COLO668 (cell line): ENCODE measurements at regions not wholly inside any gene's neighbourhood (a gene's known extent, or its start where the extent isn't known, plus 50 kb on each side); places are given as distances from the start of the nearest gene placed in this dataset.

Source experiments
- DNase-seq: peaks from one replicate; lab custom pipeline; 2025; ENCODE audit not compliant: unreplicated experiment; lab: John Stamatoyannopoulos, UW

DNA sequence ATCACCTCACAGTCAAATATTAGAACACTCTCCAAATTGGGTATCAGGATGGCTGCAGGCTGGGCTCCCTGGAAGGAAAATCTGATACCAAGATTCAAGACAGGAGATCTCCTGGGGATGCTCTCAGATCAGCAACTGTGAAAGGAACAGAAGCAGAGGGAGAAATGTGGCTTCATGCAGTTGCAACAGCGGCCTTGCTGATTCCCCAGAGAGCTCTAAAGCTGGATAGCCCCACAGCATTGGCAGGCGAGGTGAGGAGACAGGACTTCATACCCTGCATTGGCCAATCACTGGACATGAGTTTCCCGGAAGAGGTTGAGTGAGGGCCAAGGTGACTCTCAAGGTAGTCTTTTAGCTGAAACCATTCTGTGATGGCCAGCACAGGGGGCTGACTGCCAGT is 190.6 kb downstream of the PTPN20 start:
- no peak for DNase-seq

DNA sequence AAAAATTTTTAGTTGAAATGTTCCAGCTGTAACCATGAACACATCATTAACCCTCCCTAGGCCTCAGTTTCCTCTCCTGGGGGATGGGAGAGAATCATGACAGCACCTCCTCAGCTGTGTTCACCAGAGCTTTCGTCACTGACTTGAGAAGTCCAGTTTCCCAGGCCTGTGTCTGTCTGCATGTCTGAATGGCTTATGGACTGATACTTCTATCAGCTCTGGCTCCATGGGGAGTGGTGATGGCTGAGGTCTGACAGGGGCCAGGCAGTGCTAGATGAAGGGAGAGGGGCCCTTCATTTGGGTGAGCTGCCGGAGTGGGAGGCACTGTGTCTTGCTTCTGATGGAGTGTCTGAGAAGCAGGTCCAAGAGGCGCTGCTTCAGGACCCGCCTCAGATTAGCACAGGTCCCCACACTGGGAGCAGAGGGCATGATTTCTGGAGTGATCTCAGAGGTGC is 192.9 kb downstream of the PTPN20 start:
- no peak for DNase-seq

DNA sequence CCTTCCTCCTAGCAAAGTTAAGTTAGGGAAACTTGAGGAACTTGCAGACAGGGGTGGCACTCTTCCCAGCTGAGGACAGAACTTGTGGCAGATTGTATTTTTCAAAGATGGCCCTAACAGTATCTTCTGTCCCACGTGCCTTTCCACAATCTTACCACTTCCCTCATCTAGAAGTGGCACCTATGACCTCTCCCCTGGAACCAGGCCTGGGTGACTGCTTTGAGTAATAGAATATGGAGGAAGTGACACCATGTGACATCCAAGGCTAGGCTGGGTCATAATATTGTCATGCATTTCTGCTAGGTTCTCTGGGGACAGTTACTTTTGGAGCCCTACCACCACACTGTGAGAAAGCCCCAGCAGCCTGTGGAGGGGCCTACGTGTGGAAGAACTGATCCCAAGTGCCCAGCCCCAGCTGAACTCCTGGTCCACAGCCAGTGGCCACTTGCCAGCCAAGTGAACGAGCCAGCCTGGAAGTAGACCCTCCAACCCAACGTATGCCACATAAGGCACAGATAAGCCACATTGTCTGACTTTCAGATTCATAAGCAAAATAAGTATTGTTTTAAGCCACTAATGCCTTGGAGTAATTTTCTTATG is 193.7 kb downstream of the PTPN20 start:
- DNase-seq = no peak

DNA sequence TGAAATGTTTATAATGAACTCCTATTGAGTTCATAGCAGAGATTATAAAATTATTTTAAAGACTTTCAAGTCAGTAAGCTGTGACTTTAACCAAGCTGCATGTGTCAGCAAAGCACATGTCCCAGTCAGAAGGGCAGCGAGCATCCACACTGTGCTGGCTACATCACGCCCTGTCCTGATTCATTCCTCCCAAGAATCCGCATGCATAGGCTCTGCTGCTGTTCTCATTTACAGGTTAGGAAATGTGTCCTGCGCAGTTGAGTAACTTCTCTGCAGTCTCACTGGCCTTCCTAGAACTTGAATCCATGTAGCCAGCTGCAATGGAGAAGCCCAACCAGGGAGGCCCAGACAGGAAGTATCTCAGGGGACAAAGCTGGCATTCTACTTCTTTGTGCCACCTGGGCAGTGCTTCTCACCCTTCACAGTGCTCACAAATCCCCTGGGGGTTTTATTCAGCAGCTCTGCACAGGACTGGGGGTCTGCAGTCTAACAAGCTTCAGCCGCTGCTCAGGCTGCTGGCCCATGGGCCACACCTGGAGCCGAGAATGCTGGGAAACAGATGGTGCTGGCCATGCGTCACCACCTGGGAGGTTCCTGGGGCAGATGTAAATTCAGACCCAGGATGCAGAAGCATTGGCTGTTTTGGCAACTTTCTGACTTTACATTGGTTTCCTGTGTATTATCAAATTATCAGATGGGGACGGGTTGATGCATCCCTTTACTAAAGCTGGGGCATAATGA is 192.8 kb upstream of the GDF10 start:
- DNase-seq = no peak

DNA sequence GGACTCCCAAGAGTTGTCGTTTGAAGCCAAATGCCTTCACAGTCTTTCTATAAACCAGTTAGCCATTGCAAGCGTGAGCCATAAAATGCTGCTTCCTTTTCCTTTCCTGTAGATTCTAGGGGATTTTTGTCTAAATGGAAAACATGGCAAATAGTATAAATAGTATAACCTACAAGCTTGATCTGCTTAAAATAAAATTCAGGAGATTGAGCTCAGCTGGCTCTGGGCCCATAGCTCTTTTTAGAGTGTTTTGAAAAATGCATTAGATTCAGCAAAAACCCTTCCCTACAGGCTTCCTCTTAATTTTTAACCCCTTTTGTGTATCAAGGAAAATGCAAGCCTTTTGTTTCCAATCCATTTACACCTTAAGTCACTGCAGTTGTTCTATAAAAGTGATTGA is 190.1 kb upstream of the GDF10 start:
- DNase-seq = no peak

DNA sequence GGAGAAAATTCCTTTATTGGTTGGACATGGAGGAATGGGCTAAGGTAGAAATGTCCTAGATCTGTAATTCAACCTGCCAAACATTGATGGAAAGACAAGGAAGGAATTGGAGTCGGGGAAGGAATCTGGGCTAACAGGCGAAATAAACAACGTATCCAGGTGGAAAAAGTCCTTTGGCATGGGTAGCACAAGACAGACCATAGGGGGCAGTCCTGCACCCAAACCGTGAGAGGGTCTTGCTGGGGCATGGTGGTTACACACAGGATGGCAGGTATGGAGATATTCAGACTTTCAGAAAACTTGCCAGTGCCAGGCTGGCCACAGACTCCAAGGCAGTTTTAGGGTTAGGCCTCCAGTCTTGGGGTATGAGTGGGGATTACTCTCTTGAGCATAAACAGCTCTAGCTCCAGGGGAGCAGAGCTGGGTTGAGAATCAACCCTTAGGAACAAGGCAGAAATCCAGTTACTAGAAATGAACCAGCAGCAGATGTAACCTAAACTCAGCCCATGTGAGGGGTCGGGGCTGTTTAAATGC is 188.6 kb upstream of the GDF10 start:
- DNase-seq = no peak

DNA sequence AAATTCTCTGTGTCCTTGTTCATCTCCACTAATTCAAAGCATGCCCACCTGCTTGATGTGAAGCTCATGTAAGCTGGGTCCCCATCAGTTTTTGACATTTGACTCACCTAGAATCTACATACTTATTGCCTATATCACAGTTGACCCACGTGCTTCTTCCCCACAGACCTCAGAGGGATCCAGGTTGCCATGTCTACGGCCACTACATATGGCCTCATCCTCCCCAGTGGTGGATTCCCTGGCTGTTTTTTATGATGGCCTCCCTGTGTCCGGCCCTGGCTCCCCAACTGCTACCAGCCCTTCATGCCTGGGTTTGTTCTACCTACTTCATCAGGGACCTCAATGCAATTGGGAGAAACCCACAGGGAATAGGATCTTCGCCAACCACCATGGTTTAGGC is 187.4 kb upstream of the GDF10 start:
- no peak for DNase-seq

DNA sequence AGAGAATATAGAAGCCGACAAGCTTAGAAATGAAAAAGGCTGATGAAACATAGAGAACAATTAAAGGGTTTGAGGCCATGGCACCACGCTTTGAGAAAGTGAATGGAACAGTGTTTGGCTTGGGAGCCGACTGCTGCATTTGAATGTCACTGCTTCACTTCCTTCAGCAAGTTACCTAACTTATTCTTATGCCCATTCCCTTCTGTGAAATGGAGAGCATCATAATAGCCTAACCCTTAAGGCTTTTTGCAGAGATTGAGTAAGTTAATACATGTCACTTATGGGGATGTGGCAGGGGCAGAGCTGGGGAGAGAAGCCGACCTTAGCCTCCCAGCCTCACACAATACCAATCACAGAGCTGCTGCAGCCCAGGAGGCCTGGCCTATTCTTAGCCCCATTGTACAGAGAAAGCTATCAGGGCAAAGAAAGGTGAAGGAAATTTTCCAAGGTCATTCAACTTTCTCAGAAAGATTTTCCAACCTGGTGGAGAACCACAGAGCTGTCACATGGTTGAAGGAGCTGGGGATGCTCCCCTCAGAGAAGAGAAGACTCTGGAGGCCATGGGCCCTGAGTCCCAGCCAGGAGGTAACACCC is 186.0 kb upstream of the GDF10 start:
- DNase-seq = no peak

DNA sequence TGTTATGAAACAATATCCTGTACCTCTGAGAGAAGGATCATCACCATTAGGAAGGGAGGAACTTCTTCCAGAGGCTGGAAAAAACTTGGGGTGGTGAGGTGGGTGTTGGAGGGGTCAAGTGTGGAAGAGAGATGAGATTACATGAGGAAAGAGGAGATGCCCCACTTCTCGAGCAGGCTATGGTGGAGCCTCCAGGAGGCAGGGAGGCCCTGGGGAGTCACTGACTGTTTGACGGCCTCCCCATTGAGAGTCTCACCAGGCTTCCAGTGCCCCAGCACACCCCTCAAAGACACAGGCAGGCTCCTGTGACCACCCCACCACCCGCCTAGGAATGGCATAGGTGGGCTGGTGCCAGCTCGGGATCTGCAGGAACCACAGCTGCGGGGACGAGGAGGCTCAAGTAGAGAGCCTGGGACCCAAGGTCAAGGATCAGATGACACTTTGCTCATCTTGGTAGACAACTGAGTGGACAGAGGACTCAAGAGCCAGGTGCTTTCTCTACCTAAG is 185.3 kb upstream of the GDF10 start:
- DNase-seq = no peak

DNA sequence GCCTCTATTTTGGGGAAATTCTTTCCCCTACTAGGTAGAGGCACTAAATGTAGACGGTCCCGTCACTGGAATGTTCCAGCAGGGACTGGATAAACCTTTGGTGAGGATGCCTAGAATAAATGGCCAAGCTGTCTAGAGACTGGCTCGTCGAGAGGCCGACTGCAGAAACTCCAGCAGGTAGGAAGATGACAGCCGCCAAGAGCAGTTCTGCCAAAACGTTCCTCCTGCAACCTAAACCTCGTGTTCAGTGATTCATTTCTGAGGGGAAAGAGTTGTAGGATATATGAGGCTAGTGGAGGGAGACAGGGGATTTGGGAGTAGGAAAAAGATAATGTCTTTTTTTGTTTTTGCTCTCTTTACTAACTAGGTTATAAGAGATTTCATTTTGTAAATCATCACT is 184.7 kb upstream of the GDF10 start:
- DNase-seq = no peak

DNA sequence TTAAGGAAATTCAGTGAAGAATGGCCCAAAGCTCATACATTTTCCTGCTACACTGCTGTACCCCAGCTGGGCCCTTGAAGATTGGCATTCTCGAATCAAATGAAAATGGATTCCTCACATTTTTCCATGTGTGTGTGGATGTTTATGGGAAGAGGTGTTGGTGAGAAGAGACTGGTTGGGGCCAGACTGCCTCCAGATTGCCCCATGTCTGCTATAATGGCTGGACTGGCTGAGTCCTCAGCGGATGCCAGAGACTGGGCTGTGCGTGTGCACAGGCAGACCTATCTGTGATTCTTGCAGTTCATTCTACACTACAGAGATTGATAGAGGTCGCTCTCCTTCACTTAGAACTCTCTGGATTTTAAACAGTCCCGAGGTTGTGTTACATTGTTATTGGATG is 183.6 kb upstream of the GDF10 start:
- DNase-seq = no peak

DNA sequence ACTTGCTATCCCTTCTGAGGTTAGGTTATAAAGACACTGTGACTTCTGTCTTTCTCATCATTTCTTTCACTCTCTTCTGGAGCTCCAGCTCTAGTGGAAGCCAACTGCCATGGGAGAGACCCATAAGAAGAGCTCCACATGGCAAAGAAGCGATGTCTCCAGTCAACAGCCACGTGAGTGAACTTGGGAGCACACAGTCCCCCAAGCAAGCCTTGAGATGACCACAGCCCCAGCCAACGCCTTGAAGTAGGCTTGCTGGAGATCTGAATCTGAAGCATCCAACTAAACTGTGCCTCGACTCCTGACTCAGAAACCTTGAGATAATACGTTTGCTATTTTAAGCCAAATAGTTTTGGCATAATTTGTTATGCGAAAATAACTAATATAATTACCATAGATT is 181.7 kb upstream of the GDF10 start:
- no peak for DNase-seq

DNA sequence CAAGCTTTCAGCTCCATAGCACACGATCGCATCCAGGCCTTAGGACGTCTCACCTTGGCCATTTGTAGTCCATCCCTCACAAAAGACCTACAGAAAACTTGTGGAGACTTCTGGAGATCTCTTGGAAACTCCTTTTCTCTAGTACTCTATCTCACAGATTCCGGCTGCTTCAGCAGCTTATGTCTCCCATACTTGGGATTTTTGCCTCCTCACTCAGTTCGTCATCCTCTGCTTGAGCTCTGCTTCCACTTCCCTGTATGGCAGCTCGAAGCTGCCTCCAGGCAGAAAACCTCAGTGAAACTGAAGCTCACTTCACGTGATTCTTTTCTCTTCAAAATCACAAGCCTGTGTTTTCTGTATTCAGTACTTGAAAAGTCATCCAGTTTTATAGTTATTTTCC is 178.7 kb upstream of the GDF10 start:
- no peak for DNase-seq

DNA sequence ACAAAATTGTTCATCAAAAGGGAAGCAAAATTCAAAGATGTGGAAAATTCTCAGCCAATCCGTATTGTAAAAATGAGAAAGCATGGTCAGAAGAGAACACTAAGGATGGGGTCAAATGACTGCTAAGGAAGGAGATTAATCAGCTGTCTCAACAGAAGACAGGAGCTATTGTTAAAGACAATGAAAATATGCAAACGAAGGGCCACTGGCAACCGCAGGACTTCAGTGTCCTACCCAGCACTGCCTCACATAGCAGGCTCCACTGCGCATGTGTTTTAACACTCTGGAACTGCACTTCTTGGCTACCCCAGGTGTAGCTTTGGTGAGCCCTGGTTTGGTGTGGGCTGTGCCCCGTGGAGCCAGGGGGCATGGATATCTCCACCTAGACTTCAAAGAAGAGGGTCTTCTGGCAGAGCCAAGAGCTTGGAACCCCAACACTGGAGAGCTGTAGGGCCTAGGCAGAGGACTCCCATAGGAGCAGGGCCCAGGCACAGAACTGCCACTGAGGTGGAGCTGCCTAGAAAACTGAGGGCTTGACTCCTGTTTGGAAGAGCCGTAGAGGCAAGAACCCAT is 176.2 kb upstream of the GDF10 start:
- no peak for DNase-seq

DNA sequence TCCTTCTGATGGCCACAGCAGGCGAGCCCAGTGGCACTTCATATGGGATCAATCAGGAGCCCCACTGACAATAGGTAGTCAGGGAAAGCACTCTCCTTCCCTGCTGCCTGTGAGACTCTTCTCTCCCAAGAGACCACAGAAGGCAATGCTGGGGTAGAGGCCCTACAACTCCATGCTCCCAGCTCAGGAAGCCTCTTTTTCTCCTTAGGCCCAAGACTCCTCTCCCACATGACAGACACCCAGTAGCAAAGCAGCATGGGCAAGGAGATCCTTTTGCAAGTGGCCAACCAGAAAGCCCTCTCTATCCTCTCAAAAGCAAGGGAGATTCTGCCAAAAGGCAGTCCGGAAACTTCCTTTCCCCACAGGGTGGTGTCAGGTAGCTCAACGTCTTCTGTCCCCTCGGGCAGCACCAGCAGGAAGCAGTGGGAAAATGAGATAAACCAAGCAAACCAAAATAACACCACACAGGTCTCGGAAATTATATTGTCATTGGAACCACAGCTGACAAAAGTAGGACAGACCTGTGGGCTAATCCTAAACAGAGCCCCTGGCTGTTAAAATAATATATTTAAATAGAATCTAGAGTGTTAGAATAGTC is 172.7 kb upstream of the GDF10 start:
- no peak for DNase-seq

DNA sequence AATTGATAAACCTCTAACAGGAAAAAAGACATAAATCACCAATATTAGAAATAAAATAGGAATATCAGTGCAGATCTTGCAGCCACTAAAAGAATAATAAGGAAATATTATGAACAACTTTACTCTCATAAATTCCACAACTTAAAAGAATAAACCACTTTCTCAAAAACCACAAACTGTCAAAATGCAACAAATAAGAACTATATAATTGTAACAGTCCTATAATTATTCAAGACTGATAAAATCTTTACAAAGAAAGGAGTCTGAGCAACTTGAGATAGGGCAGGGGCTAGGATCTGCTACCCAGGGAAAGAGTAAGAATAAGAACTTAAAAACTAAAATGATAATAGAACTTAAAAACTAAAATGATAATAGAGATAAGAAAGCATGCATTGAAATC is 169.5 kb upstream of the GDF10 start:
- DNase-seq = no peak

DNA sequence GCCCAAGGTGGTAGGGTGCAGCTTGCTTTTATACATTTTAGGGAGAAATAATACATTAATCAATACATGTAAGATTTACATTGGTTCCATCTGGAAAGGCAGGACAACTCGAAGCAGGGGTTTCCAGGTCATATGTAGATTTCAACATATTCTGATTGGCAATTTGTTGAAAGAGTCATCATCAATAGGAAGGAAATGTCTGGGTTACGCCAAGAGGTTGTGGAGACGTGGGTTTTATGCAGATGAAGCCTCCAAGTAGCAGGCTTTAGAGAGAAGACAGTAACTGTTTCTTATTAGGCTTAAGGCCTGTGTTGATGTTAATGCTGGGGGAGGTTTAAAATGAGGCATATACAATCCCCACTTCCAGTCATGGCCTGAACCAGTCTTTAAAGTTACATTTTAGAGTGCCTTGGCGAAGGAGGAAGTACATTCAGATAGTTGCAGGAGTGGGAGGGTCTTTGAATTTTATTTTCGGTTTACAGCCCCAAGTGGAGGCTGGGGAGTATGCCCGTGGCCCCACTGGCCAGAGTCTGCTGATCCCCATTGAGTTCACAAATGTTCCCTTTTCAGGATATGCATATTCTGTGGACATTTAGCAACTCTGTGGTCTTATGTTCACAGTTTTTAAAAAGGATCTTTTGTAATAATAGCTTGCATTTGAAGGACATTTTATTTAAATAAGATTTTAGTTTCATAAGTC is 166.0 kb upstream of the GDF10 start:
- no peak for DNase-seq

DNA sequence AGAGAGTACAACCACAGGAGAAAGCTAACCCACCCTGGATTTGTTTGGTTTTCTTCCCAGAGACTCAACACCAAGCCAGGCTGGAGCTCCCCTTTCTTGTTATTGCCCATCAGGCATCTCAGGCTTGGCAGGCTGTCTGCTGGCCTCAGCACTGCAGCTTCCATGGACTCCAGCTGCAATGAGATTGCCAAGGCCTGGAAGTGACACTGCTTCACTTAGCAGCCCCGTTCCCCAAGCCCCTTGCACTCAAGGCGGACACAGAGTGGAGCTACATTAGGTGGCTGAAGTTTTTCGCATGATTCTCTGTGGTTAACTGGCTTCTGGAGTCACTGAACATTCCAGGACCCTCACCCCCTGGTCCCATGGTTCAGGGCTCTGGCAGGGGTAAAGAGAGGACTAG is 163.1 kb upstream of the GDF10 start:
- no peak for DNase-seq

DNA sequence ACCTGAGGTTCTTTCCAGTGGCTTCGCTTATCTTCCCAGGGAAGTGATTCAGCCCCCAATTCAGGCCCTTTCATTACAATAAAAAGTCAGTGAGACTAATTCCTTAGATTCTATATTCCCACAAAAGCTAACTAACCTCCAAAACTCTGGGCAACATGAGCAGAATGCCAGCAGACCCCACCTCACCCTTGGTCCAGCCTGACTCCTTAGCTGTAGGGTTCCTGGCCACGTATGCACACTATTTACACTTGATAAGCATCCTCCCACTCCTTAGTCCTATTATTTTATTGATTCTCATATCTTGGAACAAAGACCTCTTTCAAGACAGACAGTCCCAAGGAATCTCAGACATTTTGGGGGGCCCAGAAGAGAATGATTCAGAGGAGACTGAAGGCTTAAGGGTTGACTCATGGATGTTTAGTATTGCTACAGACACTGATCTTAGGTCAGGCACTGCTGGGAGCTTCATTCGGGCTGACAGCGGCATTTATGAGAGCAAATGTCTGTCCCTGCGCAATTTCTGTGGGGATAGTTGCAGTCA is 162.6 kb upstream of the GDF10 start:
- DNase-seq = no peak

DNA sequence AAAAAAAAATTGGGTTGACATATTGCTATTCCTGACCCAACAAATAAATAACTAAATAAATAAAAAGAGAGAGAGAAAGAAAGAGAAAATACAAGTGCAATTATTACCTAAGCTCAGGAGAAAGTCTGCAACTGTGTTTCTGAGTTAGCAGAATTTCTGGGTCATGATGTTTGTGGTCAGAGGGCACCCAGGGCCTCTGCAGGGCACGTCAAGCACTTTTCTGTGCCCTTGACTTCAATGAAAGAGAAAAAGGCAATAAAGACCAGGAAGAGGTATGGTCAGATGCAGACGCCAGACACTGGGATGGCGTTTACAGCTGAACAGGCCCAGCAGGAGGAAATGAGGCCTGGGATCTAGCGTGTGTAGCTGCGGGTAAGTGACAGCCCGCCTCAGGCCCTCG is 160.9 kb upstream of the GDF10 start:
- no peak for DNase-seq
